ENCODE measurements at regions not wholly inside any gene's neighbourhood (a gene's known extent, or its start where the extent isn't known, plus 50 kb on each side); places are given as distances from the start of the nearest gene placed in this dataset.

DNA sequence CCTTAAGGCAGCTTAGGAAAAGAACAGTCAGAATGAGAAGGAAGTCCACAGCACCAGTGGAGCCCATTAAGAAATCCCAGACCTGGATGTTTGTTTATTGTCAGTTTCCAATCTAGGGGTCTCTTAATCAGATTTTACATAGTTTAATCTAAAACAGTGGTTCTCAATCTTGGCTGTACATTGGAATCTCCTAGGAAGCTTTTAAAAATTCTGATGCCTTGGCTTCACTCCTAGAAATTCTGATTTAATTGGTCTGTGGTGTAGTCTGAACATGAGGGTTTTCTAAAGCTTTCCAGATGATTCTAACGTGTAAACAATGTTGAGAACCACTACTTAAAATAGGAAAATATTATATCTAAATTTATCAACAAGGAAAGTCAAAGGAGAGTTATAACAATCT lies 56.6 kb upstream of the SPRED1 start:
- TF ChIP-seq EZH2phosphoT487 (IDR thresholded peaks at IDR 0.05; ENCODE audit: borderline replicate concordance, low read depth) (no peak), YY1 (IDR thresholded peaks at IDR 0.05; ENCODE audit: low read depth) (no peak), SIN3A (IDR thresholded peaks at IDR 0.05; ENCODE audit: borderline replicate concordance, low read depth, low read length) (no peak), RAD21 (IDR thresholded peaks at IDR 0.05; ENCODE audit: low read length) (no peak), TAF1 (IDR thresholded peaks at IDR 0.05; ENCODE audit: borderline replicate concordance, low read depth, low read length) (no peak), JUND (IDR thresholded peaks at IDR 0.05) (no peak), TCF12 (IDR thresholded peaks at IDR 0.05) (no peak), POLR2AphosphoS5 (IDR thresholded peaks at IDR 0.05; ENCODE audit: low read depth, low read length) (no peak), GABPA (IDR thresholded peaks at IDR 0.05; ENCODE audit: low read depth) (no peak)
- TF ChIP-seq, protein P1, sequence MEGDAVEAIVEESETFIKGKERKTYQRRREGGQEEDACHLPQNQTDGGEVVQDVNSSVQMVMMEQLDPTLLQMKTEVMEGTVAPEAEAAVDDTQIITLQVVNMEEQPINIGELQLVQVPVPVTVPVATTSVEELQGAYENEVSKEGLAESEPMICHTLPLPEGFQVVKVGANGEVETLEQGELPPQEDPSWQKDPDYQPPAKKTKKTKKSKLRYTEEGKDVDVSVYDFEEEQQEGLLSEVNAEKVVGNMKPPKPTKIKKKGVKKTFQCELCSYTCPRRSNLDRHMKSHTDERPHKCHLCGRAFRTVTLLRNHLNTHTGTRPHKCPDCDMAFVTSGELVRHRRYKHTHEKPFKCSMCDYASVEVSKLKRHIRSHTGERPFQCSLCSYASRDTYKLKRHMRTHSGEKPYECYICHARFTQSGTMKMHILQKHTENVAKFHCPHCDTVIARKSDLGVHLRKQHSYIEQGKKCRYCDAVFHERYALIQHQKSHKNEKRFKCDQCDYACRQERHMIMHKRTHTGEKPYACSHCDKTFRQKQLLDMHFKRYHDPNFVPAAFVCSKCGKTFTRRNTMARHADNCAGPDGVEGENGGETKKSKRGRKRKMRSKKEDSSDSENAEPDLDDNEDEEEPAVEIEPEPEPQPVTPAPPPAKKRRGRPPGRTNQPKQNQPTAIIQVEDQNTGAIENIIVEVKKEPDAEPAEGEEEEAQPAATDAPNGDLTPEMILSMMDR (IDR thresholded peaks at IDR 0.05) = no peak
- TF ChIP-seq, protein P2, sequence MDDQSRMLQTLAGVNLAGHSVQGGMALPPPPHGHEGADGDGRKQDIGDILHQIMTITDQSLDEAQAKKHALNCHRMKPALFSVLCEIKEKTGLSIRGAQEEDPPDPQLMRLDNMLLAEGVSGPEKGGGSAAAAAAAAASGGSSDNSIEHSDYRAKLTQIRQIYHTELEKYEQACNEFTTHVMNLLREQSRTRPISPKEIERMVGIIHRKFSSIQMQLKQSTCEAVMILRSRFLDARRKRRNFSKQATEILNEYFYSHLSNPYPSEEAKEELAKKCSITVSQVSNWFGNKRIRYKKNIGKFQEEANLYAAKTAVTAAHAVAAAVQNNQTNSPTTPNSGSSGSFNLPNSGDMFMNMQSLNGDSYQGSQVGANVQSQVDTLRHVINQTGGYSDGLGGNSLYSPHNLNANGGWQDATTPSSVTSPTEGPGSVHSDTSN (IDR thresholded peaks at IDR 0.05) = no peak

Data from SK-N-SH (cell line).